Liver (tissue), 3 donors: ENCODE measurements at regions not wholly inside any gene's neighbourhood (a gene's known extent, or its start where the extent isn't known, plus 50 kb on each side); places are given as distances from the start of the nearest gene placed in this dataset.

ENCODE experiments used
- FOXA1 ChIP-seq: IDR thresholded peaks from 2 replicates; pipeline ENCODE4 v1.6.1; 2016; ENCODE audit warnings: antibody characterized with exemption
- GABPA ChIP-seq, 2 donors: IDR thresholded peaks in 1 of 2; conservative IDR thresholded peaks in 1 of 2; 2 replicates each; pipeline ENCODE4 v1.6.1; 2016; ENCODE audit warnings: antibody characterized with exemption in 2 of 2, mild to moderate bottlenecking in 1 of 2, moderate library complexity in 1 of 2
- HNF4G ChIP-seq: IDR thresholded peaks from 2 replicates; pipeline ENCODE4 v1.6.1; 2016; ENCODE audit warnings: antibody characterized with exemption
- JUND ChIP-seq, 2 donors: IDR thresholded peaks; 2 replicates each; pipeline ENCODE4 v1.6.1; 2016; ENCODE audit warnings: antibody characterized with exemption in 2 of 2
- RAD21 ChIP-seq, 2 donors: IDR thresholded peaks; 2 replicates each; pipeline ENCODE4 v1.6.1; 2016; ENCODE audit warnings: antibody characterized with exemption in 2 of 2, mild to moderate bottlenecking in 2 of 2
- SP1 ChIP-seq: IDR thresholded peaks from 2 replicates; pipeline ENCODE4 v1.6.1; 2018; ENCODE audit warnings: antibody characterized with exemption, mild to moderate bottlenecking
- TAF1 ChIP-seq: conservative IDR thresholded peaks from 2 replicates; pipeline ENCODE4 v1.6.1; 2016; ENCODE audit warnings: antibody characterized with exemption, mild to moderate bottlenecking
- YY1 ChIP-seq: IDR thresholded peaks from 2 replicates; pipeline ENCODE4 v1.6.1; 2016; ENCODE audit warnings: antibody characterized with exemption, mild to moderate bottlenecking
- TF ChIP-seq, protein P1 (sequence below): fragments of 150-350 bp; IDR thresholded peaks from 2 replicates; pipeline ENCODE4 v1.5.1; 2017; ENCODE audit warnings: improper control_type of control experiment, low read depth, low read length; ENCODE audit not compliant: missing input control
- TF ChIP-seq, protein P2 (sequence below): IDR thresholded peaks from 2 replicates; pipeline ENCODE4 v1.6.1; 2016; ENCODE audit warnings: antibody characterized with exemption, mild to moderate bottlenecking
- TF ChIP-seq, protein P3 (sequence below): IDR thresholded peaks from 2 replicates; pipeline ENCODE4 v1.6.1; 2016; ENCODE audit warnings: antibody characterized with exemption
- donor health status: healthy.
- donor health status: healthy.

DNA sequence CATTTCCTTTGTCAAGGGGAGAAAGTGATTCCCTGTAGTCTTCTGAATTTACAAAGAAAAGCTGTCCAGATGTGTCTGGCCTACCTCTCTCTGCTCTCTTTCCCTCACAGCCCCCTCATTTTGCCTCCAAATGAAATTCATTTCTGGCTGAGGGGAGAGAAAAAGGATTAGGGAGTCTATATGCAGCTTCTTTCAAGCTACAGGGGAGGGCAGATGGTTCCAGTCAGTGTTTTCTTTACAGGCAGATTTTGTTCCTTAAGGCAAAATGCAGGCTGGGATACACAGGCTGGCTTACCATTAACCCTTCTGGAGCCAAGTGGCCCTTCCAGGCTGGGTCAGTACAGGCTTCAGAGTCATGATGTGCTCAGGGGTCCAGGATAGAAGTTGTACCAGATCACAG, 198.1 kb upstream of the USP24 start:
- TF ChIP-seq, protein P1, sequence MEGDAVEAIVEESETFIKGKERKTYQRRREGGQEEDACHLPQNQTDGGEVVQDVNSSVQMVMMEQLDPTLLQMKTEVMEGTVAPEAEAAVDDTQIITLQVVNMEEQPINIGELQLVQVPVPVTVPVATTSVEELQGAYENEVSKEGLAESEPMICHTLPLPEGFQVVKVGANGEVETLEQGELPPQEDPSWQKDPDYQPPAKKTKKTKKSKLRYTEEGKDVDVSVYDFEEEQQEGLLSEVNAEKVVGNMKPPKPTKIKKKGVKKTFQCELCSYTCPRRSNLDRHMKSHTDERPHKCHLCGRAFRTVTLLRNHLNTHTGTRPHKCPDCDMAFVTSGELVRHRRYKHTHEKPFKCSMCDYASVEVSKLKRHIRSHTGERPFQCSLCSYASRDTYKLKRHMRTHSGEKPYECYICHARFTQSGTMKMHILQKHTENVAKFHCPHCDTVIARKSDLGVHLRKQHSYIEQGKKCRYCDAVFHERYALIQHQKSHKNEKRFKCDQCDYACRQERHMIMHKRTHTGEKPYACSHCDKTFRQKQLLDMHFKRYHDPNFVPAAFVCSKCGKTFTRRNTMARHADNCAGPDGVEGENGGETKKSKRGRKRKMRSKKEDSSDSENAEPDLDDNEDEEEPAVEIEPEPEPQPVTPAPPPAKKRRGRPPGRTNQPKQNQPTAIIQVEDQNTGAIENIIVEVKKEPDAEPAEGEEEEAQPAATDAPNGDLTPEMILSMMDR = no peak
- TF ChIP-seq, protein P2, sequence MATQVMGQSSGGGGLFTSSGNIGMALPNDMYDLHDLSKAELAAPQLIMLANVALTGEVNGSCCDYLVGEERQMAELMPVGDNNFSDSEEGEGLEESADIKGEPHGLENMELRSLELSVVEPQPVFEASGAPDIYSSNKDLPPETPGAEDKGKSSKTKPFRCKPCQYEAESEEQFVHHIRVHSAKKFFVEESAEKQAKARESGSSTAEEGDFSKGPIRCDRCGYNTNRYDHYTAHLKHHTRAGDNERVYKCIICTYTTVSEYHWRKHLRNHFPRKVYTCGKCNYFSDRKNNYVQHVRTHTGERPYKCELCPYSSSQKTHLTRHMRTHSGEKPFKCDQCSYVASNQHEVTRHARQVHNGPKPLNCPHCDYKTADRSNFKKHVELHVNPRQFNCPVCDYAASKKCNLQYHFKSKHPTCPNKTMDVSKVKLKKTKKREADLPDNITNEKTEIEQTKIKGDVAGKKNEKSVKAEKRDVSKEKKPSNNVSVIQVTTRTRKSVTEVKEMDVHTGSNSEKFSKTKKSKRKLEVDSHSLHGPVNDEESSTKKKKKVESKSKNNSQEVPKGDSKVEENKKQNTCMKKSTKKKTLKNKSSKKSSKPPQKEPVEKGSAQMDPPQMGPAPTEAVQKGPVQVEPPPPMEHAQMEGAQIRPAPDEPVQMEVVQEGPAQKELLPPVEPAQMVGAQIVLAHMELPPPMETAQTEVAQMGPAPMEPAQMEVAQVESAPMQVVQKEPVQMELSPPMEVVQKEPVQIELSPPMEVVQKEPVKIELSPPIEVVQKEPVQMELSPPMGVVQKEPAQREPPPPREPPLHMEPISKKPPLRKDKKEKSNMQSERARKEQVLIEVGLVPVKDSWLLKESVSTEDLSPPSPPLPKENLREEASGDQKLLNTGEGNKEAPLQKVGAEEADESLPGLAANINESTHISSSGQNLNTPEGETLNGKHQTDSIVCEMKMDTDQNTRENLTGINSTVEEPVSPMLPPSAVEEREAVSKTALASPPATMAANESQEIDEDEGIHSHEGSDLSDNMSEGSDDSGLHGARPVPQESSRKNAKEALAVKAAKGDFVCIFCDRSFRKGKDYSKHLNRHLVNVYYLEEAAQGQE = no peak
- no peak for TF ChIP-seq YY1
- no peak for TF ChIP-seq GABPA (IDR thresholded peaks at IDR 0.05 in 1 of 2, conservative IDR thresholded peaks at IDR 0.05 in 1 of 2)
- TF ChIP-seq, protein P3, sequence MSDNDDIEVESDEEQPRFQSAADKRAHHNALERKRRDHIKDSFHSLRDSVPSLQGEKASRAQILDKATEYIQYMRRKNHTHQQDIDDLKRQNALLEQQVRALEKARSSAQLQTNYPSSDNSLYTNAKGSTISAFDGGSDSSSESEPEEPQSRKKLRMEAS = no peak
- TF ChIP-seq RAD21 (IDR thresholded peaks at IDR 0.05) = no peak
- TF ChIP-seq FOXA1 = no peak
- TF ChIP-seq TAF1 = no peak
- TF ChIP-seq SP1 = no peak
- no peak for TF ChIP-seq HNF4G
- TF ChIP-seq JUND (IDR thresholded peaks at IDR 0.05) = no peak
